Retinal pigment epithelial cell (primary cell): ENCODE measurements at regions not wholly inside any gene's neighbourhood (a gene's known extent, or its start where the extent isn't known, plus 50 kb on each side); places are given as distances from the start of the nearest gene placed in this dataset.

Source experiments
- DNase-seq: peaks from one replicate; pipeline ENCODE4 v3.0.0-alpha.2; 2010; ENCODE audit warnings: low read depth
- H3K4me3 ChIP-seq: 2 replicates; pipeline ENCODE4 v1.5.1; 2011; ENCODE audit warnings: mild to moderate bottlenecking, low read length, control low read depth, moderate library complexity
- CTCF ChIP-seq: conservative IDR thresholded peaks from 2 replicates; pipeline ENCODE4 v1.5.1; 2011; ENCODE audit warnings: low read depth, low read length, control low read depth, inconsistent platforms

DNA sequence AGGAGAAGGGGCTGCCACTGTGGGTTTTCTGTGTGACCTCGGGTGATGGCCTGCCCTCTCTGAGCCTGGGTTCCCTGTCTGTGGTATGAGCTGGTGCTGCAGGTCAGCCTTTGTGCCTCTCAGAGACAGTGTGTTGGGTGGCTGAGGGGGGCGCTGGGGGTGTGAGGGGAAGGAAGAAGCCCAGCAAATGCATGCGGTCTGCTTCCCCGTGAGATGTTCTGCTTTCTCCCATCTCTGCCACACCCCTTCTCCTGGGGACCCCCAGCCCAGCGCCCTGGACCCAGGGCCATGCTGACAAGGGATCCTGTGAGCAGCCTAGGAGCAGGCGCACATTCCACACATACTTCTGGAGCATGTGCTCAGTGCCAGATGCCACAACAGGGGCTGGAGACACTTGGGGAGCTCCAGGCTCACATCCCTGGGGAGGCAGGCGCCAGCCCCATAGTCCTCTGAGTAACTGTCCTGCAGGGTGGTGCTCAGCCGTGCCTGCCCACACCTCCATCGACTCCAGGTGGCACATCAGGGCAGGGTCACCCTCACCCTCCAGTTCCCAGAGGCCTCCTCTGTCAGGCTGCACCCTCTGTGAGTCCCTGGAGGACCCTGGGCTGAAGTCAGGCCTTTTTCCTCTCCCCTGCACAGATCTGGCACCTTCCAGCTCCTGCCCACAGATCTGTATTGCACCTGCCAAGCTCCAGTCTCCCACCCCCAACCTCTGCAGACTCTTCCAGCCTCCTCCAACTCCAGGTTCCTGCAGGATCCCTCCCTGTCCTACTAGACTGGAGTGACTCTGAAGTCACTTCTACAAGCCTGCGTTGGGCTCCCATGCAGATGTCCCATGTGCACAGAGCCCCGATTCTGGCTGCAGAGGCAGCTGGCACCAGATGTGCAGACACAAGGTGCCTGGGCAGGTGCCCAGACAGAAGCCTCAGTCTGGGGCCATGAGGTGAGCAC lies 205.6 kb downstream of the KIF26A start:
- H3K4me3 ChIP-seq = no peak overlapping the region
- DNase-seq = no peak
- TF ChIP-seq CTCF = no peak

- DNase-seq = no peak
- TF ChIP-seq CTCF = no peak
- no peak overlapping the region for H3K4me3 ChIP-seq
Observed at GRCh38 chr14:104344818-104345620, 206.6 kb downstream of the KIF26A start.

GRCh38 chr14:104345621-104346462 lies 207.5 kb downstream of the KIF26A start:
- H3K4me3 ChIP-seq = no peak overlapping the region
- TF ChIP-seq CTCF = no peak
- no peak for DNase-seq

DNA sequence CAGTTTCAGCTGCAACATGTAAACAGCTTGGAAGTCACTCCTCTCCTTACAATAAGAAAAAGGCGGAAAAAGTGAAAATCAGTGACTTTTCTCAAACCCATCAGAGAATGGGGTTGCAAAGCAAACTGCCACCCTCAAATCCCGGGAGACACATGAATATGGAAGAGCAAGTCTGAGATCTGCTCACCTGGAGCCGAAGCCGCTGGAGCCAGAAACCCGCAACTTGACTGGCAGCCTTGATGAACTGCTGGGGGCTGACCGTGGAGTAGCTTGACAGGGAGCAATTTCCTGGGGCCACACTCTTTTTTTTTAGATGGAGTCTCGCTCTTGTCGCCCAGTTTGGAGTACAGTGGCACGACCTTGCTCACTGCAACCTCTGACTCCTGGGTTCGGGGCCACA lies 208.2 kb downstream of the KIF26A start:
- H3K4me3 ChIP-seq = no peak overlapping the region
- no peak for TF ChIP-seq CTCF
- no peak for DNase-seq

GRCh38 chr14:104348741-104349140 lies 210.4 kb downstream of the KIF26A start:
- no peak for DNase-seq
- no peak for TF ChIP-seq CTCF
- no peak overlapping the region for H3K4me3 ChIP-seq

- no peak for DNase-seq
- TF ChIP-seq CTCF = no peak
- H3K4me3 ChIP-seq = no peak overlapping the region
Observed at GRCh38 chr14:104349950-104350349, 211.6 kb downstream of the KIF26A start.
